ENCODE measurements at regions not wholly inside any gene's neighbourhood (a gene's known extent, or its start where the extent isn't known, plus 50 kb on each side); places are given as distances from the start of the nearest gene placed in this dataset.

GRCh38 chr16:5416013-5416412 is 318.4 kb upstream of the EEF2KMT start:
- no peak for TF ChIP-seq CTCF (IDR thresholded peaks at IDR 0.05; ENCODE audit: low read depth, low read length)
- no peak for DNase-seq (ENCODE audit: extremely low read depth, low read depth)

DNA sequence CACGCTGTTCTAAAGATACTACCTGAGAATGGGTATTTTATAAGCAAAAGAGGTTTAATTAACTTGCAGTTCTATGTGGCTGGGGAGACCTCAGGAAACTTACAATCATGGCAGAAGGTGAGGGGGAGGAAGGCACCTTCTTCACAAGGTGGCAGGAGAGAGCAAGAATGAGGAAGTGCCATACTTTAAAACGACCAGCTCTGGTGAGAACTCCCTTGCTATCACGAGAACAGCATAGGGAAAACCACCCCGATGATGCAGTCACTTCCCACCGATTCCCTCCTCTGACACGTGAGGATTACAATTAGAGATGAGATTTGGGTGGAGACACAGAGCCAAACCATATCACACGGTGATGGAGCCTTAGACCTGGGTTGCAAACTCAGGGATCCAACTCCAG is 317.5 kb upstream of the EEF2KMT start:
- DNase-seq (ENCODE audit: extremely low read depth, low read depth): no peak
- TF ChIP-seq CTCF (IDR thresholded peaks at IDR 0.05; ENCODE audit: low read depth, low read length): no peak

GRCh38 chr16:5412731-5413130 is 315.1 kb upstream of the EEF2KMT start:
- no peak for DNase-seq (ENCODE audit: extremely low read depth, low read depth)
- TF ChIP-seq CTCF (IDR thresholded peaks at IDR 0.05; ENCODE audit: low read depth, low read length): no peak

DNA sequence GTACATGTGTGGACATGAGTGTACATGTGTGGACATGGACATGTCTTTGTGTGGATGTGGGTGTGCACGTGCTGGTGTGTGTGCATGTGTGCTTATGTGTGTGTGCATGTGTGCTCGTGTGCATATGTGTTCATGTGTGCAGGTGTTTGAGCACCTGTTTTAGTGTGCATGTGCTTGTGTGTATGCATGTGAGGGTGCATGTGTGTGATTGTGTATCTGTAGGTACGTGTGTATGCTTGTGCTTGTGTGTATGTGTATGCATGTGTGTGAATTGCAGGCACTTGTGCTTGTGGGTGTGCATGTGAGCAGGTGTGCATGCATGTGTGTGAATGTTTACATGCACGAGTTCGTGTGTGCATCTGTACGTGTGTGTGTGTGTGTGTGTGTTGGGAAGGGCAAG is 300.6 kb upstream of the EEF2KMT start:
- no peak for TF ChIP-seq CTCF (IDR thresholded peaks at IDR 0.05; ENCODE audit: low read depth, low read length)
- DNase-seq (ENCODE audit: extremely low read depth, low read depth): no peak

DNA sequence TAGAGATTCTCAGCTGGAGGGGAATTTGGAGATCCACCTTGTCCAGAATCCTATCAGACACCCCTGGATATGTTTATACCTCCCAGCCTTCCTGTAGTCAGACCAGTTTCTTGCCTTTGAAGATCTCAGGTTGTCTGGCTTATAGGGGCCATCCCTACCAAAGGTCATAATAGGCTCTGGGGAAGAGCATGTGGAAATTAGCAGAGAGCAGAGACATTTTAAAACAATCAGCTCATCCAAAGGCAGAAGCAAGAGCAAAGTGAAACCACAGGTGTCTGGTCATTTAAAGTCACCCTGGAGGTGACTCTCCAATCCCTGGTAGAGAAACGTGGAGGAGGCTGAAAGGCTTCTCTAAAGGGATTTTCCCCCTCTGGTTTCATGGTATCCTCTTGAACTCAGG is 299.3 kb upstream of the EEF2KMT start:
- TF ChIP-seq CTCF (IDR thresholded peaks at IDR 0.05; ENCODE audit: low read depth, low read length): no peak
- DNase-seq (ENCODE audit: extremely low read depth, low read depth): no peak

- TF ChIP-seq CTCF (IDR thresholded peaks at IDR 0.05; ENCODE audit: low read depth, low read length): no peak
- DNase-seq (ENCODE audit: extremely low read depth, low read depth): no peak
Measured at GRCh38 chr16:5393070-5393469, 295.5 kb upstream of the EEF2KMT start.

GRCh38 chr16:5386989-5387388 is 289.4 kb upstream of the EEF2KMT start:
- TF ChIP-seq CTCF (IDR thresholded peaks at IDR 0.05; ENCODE audit: low read depth, low read length): no peak
- DNase-seq (ENCODE audit: extremely low read depth, low read depth): no peak
